ENCODE measurements at regions not wholly inside any gene's neighbourhood (a gene's known extent, or its start where the extent isn't known, plus 50 kb on each side); places are given as distances from the start of the nearest gene placed in this dataset.
"Not testable (repeated sequence)": the region's sequence is repeated elsewhere in the genome, so short reads cannot be mapped to it uniquely, and the experiment has no call there.

GRCh38 chr13:68540244-68540643 lies 1310.1 kb upstream of the PCDH9 start:
- DNase-seq (ENCODE audit: low read depth in 1 of 2, low spot score in 1 of 2) = no peak
- Histone ChIP-seq H3K4me3 (replicated peaks; ENCODE audit: insufficient read depth, low read length) (no peak overlapping the region), H3K27ac (replicated peaks) (no peak overlapping the region), H3K27me3 (ENCODE audit: insufficient read depth, poor library complexity, severe bottlenecking) (no peaks in the 10 kb centered on the region)
- TF ChIP-seq REST (IDR thresholded peaks at IDR 0.05; ENCODE audit: insufficient replicate concordance, low read depth) (no peak), CTCF (IDR thresholded peaks at IDR 0.05; ENCODE audit: insufficient read depth, low read length) (no peak), POLR2AphosphoS5 (IDR thresholded peaks at IDR 0.05; ENCODE audit: low read depth) (no peak), SPI1 (IDR thresholded peaks at IDR 0.05; ENCODE audit: borderline replicate concordance, low read depth) (no peak), GABPA (IDR thresholded peaks at IDR 0.05; ENCODE audit: low read depth) (no peak)

- Histone ChIP-seq H3K27me3 (ENCODE audit: insufficient read depth, poor library complexity, severe bottlenecking) (no peaks in the 10 kb centered on the region), H3K4me3 (replicated peaks; ENCODE audit: insufficient read depth, low read length) (no peak overlapping the region), H3K27ac (replicated peaks) (no peak overlapping the region)
- TF ChIP-seq REST (IDR thresholded peaks at IDR 0.05; ENCODE audit: insufficient replicate concordance, low read depth) (no peak), POLR2AphosphoS5 (IDR thresholded peaks at IDR 0.05; ENCODE audit: low read depth) (no peak), SPI1 (IDR thresholded peaks at IDR 0.05; ENCODE audit: borderline replicate concordance, low read depth) (no peak), CTCF (IDR thresholded peaks at IDR 0.05; ENCODE audit: insufficient read depth, low read length) (no peak), GABPA (IDR thresholded peaks at IDR 0.05; ENCODE audit: low read depth) (no peak)
- DNase-seq (ENCODE audit: low read depth in 1 of 2, low spot score in 1 of 2) = no peak
Observed at GRCh38 chr13:68535329-68535728, 1305.2 kb upstream of the PCDH9 start.

GRCh38 chr13:68527167-68527566 lies 1297.0 kb upstream of the PCDH9 start:
- H3K4me3 ChIP-seq (replicated peaks; ENCODE audit: insufficient read depth, low read length); H3K27me3 ChIP-seq (ENCODE audit: insufficient read depth, poor library complexity, severe bottlenecking); DNase-seq (ENCODE audit: low read depth in 1 of 2, low spot score in 1 of 2); H3K27ac ChIP-seq (replicated peaks): not testable (repeated sequence)
- TF ChIP-seq SPI1 (IDR thresholded peaks at IDR 0.05; ENCODE audit: borderline replicate concordance, low read depth) = 0 out of 2 replicates have a peak, but pooled peaks have one; percentile 20

- H3K4me3 ChIP-seq (replicated peaks; ENCODE audit: insufficient read depth, low read length) = no peak overlapping the region
- H3K27ac ChIP-seq (replicated peaks) = no peak overlapping the region
- no peak for DNase-seq (ENCODE audit: low read depth in 1 of 2, low spot score in 1 of 2)
- no peak for TF ChIP-seq POLR2AphosphoS5 (IDR thresholded peaks at IDR 0.05; ENCODE audit: low read depth)
- no peak for TF ChIP-seq SPI1 (IDR thresholded peaks at IDR 0.05; ENCODE audit: borderline replicate concordance, low read depth)
- TF ChIP-seq REST (IDR thresholded peaks at IDR 0.05; ENCODE audit: insufficient replicate concordance, low read depth) = no peak
- no peak for TF ChIP-seq GABPA (IDR thresholded peaks at IDR 0.05; ENCODE audit: low read depth)
- TF ChIP-seq CTCF (IDR thresholded peaks at IDR 0.05; ENCODE audit: insufficient read depth, low read length) = no peak
- H3K27me3 ChIP-seq (ENCODE audit: insufficient read depth, poor library complexity, severe bottlenecking) = no peaks in the 10 kb centered on the region
Observed at GRCh38 chr13:68523838-68524424, 1293.8 kb upstream of the PCDH9 start.

All from HL-60 (cell line).